CD4-positive, alpha-beta T cell treated with Interleukin-6 for 4 hours (primary cell): ENCODE measurements at regions not wholly inside any gene's neighbourhood (a gene's known extent, or its start where the extent isn't known, plus 50 kb on each side); places are given as distances from the start of the nearest gene placed in this dataset.
"Not testable (repeated sequence)": the region's sequence is repeated elsewhere in the genome, so short reads cannot be mapped to it uniquely, and the experiment has no call there.

Experiments
- DNase-seq: peaks from one replicate; pipeline ENCODE4 v3.0.0-alpha.2; 2020; ENCODE audit warnings: mixed read lengths

GRCh38 chr2:34901739-34902138 lies 1302.6 kb upstream of the FAM98A start:
- no peak for DNase-seq

- no peak for DNase-seq
Measured at GRCh38 chr2:34899079-34899478, 1300.0 kb upstream of the FAM98A start.

GRCh38 chr2:34892766-34893165 lies 1293.7 kb upstream of the FAM98A start:
- DNase-seq: no peak

- DNase-seq: no peak
Measured at GRCh38 chr2:34892256-34892655, 1293.2 kb upstream of the FAM98A start.

GRCh38 chr2:34875091-34875745 lies 1276.1 kb upstream of the FAM98A start:
- no peak for DNase-seq

GRCh38 chr2:34853646-34854045 lies 1254.5 kb upstream of the FAM98A start:
- no peak for DNase-seq

GRCh38 chr2:34851804-34852203 lies 1252.7 kb upstream of the FAM98A start:
- DNase-seq: no peak

GRCh38 chr2:34849827-34850226 lies 1250.7 kb upstream of the FAM98A start:
- DNase-seq: no peak

- DNase-seq: no peak
Measured at GRCh38 chr2:34848691-34849090, 1249.6 kb upstream of the FAM98A start.

GRCh38 chr2:34848132-34848531 lies 1249.0 kb upstream of the FAM98A start:
- no peak for DNase-seq

GRCh38 chr2:34844629-34845028 lies 1245.5 kb upstream of the FAM98A start:
- no peak for DNase-seq

GRCh38 chr2:34838408-34838807 lies 1239.3 kb upstream of the FAM98A start:
- no peak for DNase-seq

- DNase-seq: no peak
Measured at GRCh38 chr2:34836361-34836760, 1237.3 kb upstream of the FAM98A start.

GRCh38 chr2:34831096-34831495 lies 1232.0 kb upstream of the FAM98A start:
- DNase-seq: no peak

- DNase-seq: no peak
Measured at GRCh38 chr2:34828481-34828880, 1229.4 kb upstream of the FAM98A start.

GRCh38 chr2:34827398-34827797 lies 1228.3 kb upstream of the FAM98A start:
- DNase-seq: no peak

GRCh38 chr2:34825686-34826085 lies 1226.6 kb upstream of the FAM98A start:
- DNase-seq: no peak

GRCh38 chr2:34822616-34823015 lies 1223.5 kb upstream of the FAM98A start:
- DNase-seq: no peak

GRCh38 chr2:34815052-34815741 lies 1216.1 kb upstream of the FAM98A start:
- DNase-seq: no peak

GRCh38 chr2:34810456-34810855 lies 1211.4 kb upstream of the FAM98A start:
- DNase-seq: no peak

GRCh38 chr2:34808426-34808825 lies 1209.3 kb upstream of the FAM98A start:
- no peak for DNase-seq

GRCh38 chr2:34806891-34807290 lies 1207.8 kb upstream of the FAM98A start:
- no peak for DNase-seq

GRCh38 chr2:34806396-34806795 lies 1207.3 kb upstream of the FAM98A start:
- no peak for DNase-seq

GRCh38 chr2:34799556-34799955 lies 1200.5 kb upstream of the FAM98A start:
- no peak for DNase-seq

GRCh38 chr2:34795586-34795985 lies 1196.5 kb upstream of the FAM98A start:
- not testable (repeated sequence) for DNase-seq
